BE2C (cell line): ENCODE measurements at regions not wholly inside any gene's neighbourhood (a gene's known extent, or its start where the extent isn't known, plus 50 kb on each side); places are given as distances from the start of the nearest gene placed in this dataset.

ENCODE experiments used
- DNase-seq: peaks from one replicate; pipeline ENCODE4 v3.0.0-alpha.2; 2020
- H3K27me3 ChIP-seq: fragments of 250-450 bp; sonication (Bioruptor Pico); 2 replicates; pipeline ENCODE4 v1.5.1; 2020; ENCODE audit warnings: mild to moderate bottlenecking
- H3K36me3 ChIP-seq: fragments of 250-450 bp; sonication (Bioruptor Pico); 2 replicates; pipeline ENCODE4 v1.5.1; 2020; ENCODE audit warnings: mild to moderate bottlenecking
- H3K4me1 ChIP-seq: fragments of 250-450 bp; sonication (Bioruptor Pico); 2 replicates; pipeline ENCODE4 v1.5.1; 2020
- H3K4me3 ChIP-seq: 2 replicates; pipeline ENCODE4 v1.5.1; 2011; ENCODE audit warnings: low read depth, low read length
- H3K9me3 ChIP-seq: fragments of 250-450 bp; sonication (Bioruptor Pico); 2 replicates; pipeline ENCODE4 v1.5.1; 2020
- CTCF ChIP-seq: IDR thresholded peaks from 2 replicates; pipeline ENCODE4 v1.5.1; 2012; ENCODE audit warnings: mild to moderate bottlenecking, low read depth, low read length

- TF ChIP-seq CTCF = no peak
- DNase-seq = no peak
- H3K36me3 ChIP-seq = no peaks in the 10 kb centered on the region
- H3K4me1 ChIP-seq = no peaks in the 10 kb centered on the region
- H3K9me3 ChIP-seq = no peaks in the 10 kb centered on the region
- H3K4me3 ChIP-seq = no peak overlapping the region
- H3K27me3 ChIP-seq = no peaks in the 10 kb centered on the region
Observed at GRCh38 chr10:90167174-90168064, 466.0 kb downstream of the KIF20B start.

GRCh38 chr10:90168244-90168643, 466.9 kb downstream of the KIF20B start:
- H3K36me3 ChIP-seq = no peaks in the 10 kb centered on the region
- no peak overlapping the region for H3K4me3 ChIP-seq
- no peak for TF ChIP-seq CTCF
- no peaks in the 10 kb centered on the region for H3K4me1 ChIP-seq
- H3K27me3 ChIP-seq = no peaks in the 10 kb centered on the region
- H3K9me3 ChIP-seq = no peaks in the 10 kb centered on the region
- no peak for DNase-seq

GRCh38 chr10:90171014-90171722, 469.8 kb downstream of the KIF20B start:
- Histone ChIP-seq H3K4me1 (no peaks in the 10 kb centered on the region), H3K27me3 (no peaks in the 10 kb centered on the region), H3K9me3 (no peaks in the 10 kb centered on the region), H3K36me3 (no peaks in the 10 kb centered on the region), H3K4me3 (no peak overlapping the region)
- no peak for TF ChIP-seq CTCF
- DNase-seq = no peak

GRCh38 chr10:90174531-90174930, 473.1 kb downstream of the KIF20B start:
- H3K27me3 ChIP-seq = no peaks in the 10 kb centered on the region
- no peaks in the 10 kb centered on the region for H3K9me3 ChIP-seq
- TF ChIP-seq CTCF = no peak
- H3K36me3 ChIP-seq = no peaks in the 10 kb centered on the region
- H3K4me3 ChIP-seq = no peak overlapping the region
- no peaks in the 10 kb centered on the region for H3K4me1 ChIP-seq
- DNase-seq = no peak

- DNase-seq = no peak
- TF ChIP-seq CTCF = no peak
- H3K4me1 ChIP-seq = no peaks in the 10 kb centered on the region
Observed at GRCh38 chr10:90175161-90175681, 473.8 kb downstream of the KIF20B start.

More at GRCh38 chr10:90175161-90175681, 473.8 kb downstream of the KIF20B start:
- Histone ChIP-seq H3K27me3 (no peaks in the 10 kb centered on the region), H3K36me3 (no peaks in the 10 kb centered on the region), H3K9me3 (no peaks in the 10 kb centered on the region), H3K4me3 (no peak overlapping the region)
